HCT116 (cell line): ENCODE measurements at regions not wholly inside any gene's neighbourhood (a gene's known extent, or its start where the extent isn't known, plus 50 kb on each side); places are given as distances from the start of the nearest gene placed in this dataset.
A peak's percentile ranks its signal among the peaks of the same experiment; 100 is the strongest.

ENCODE experiments used
- ATAC-seq: fragments of 200-7000 bp; cut with Tn5 transposase; 2 replicates; pipeline ENCODE4 v1.9.1; 2020; ENCODE audit warnings: mild to moderate bottlenecking, moderate library complexity
- BruUV-seq: library from RNA; stranded (reverse); fragments of 400-500 nt; replicated peaks from 2 replicates; lab custom pipeline; 2021; lab: Mats Ljungman, UMichigan
- CTCF ChIA-PET: fragments of 300-600 bp; sonication (Branson Sonifier 250); formaldehyde crosslinking; loops from one replicate; lab custom pipeline; 2021; ENCODE audit warnings: antibody characterized with exemption; lab: Charles Lee
- POLR2A ChIA-PET: fragments of 300-600, 350-600 bp; sonication (Branson Sonifier 250); formaldehyde crosslinking; loops from one replicate; lab custom pipeline; 2021; ENCODE audit warnings: antibody characterized with exemption; lab: Charles Lee
- RAD21 ChIA-PET, 2 experiments: fragments of 300-600 bp; sonication (Branson Sonifier 250); formaldehyde crosslinking; loops; one replicate each; lab custom pipeline; 2023; ENCODE audit warnings: low total read pairs in 2 of 2; ENCODE audit not compliant: uncharacterized antibody in 2 of 2, unreplicated experiment in 2 of 2, low non-redundant PET in 1 of 2; lab: Charles Lee
- DNase-seq: peaks from one replicate; pipeline ENCODE4 v3.0.0-alpha.2; 2010; ENCODE audit warnings: low read depth, low spot score
- H2AFZ ChIP-seq: fragments of 200-600 bp; shearing (Covaris generic), sonication (generic); 2 replicates; pipeline ENCODE4 v1.6.1; 2017; ENCODE audit warnings: low read depth, mixed run types, mixed read lengths, antibody characterized with exemption, low read length; ENCODE audit not compliant: poor library complexity, severe bottlenecking
- H3K27ac ChIP-seq: 2 replicates; pipeline ENCODE4 v1.5.1; 2012; ENCODE audit warnings: low read depth, low read length
- H3K27me3 ChIP-seq: fragments of 200-600 bp; sonication (generic); 2 replicates; pipeline ENCODE4 v1.6.1; 2016; ENCODE audit warnings: mixed run types, low read length, mixed read lengths; ENCODE audit not compliant: insufficient read depth
- H3K36me3 ChIP-seq, 2 experiments: fragments of 200-500 bp in 1 of 2; fragments of 200-600 bp in 1 of 2; sonication (Bioruptor generic) in 1 of 2; sonication (generic) in 1 of 2; 2 replicates each; pipeline versions ENCODE4 v1.5.1 to v1.6.1; 2014 to 2016; ENCODE audit warnings: low read length in 2 of 2, inconsistent platforms in 1 of 2, mixed read lengths in 1 of 2, mixed run types in 1 of 2; ENCODE audit not compliant: insufficient read depth in 2 of 2, control insufficient read depth in 1 of 2
- H3K4me1 ChIP-seq, 2 experiments: fragments of 200-600 bp in 1 of 2; sonication (generic) in 1 of 2; 2 replicates each; pipeline versions ENCODE4 v1.5.1 to v1.6.1; 2012 to 2017; ENCODE audit warnings: low read length in 2 of 2, inconsistent platforms in 1 of 2, mild to moderate bottlenecking in 1 of 2, mixed read lengths in 1 of 2, mixed run types in 1 of 2, moderate library complexity in 1 of 2; ENCODE audit not compliant: insufficient read depth in 2 of 2, control insufficient read depth in 1 of 2
- H3K4me2 ChIP-seq: fragments of 200-600 bp; sonication (generic); 2 replicates; pipeline ENCODE4 v1.6.1; 2017; ENCODE audit warnings: mixed run types, low read length, mixed read lengths
- H3K4me3 ChIP-seq, 2 experiments: fragments of 200-600 bp in 1 of 2; sonication (generic) in 1 of 2; replicated peaks in 1 of 2; 2 replicates each; pipeline ENCODE4 v1.5.1; 2011 to 2016; ENCODE audit warnings: low read length in 2 of 2, control low read depth in 1 of 2, low read depth in 1 of 2, mild to moderate bottlenecking in 1 of 2, mixed read lengths in 1 of 2, mixed run types in 1 of 2
- H3K79me2 ChIP-seq: fragments of 200-600 bp; sonication (generic); 2 replicates; pipeline ENCODE4 v1.6.1; 2017; ENCODE audit warnings: mild to moderate bottlenecking, mixed run types, low read length, moderate library complexity, mixed read lengths; ENCODE audit not compliant: insufficient read depth
- H3K9ac ChIP-seq: fragments of 200-600 bp; sonication (generic); 2 replicates; pipeline ENCODE4 v1.6.1; 2016; ENCODE audit warnings: low read length, mixed read lengths
- H3K9me2 ChIP-seq: fragments of 200-600 bp; sonication (generic), shearing (Covaris generic); 2 replicates; pipeline ENCODE4 v1.6.1; 2017; ENCODE audit warnings: mixed run types, mild to moderate bottlenecking, moderate library complexity; ENCODE audit not compliant: insufficient read depth
- H3K9me3 ChIP-seq, 2 experiments: fragments of 200-500 bp in 1 of 2; fragments of 200-600 bp in 1 of 2; sonication (Bioruptor generic) in 1 of 2; sonication (generic) in 1 of 2; 2 replicates each; pipeline ENCODE4 v1.6.1; 2014 to 2017; ENCODE audit warnings: low read length in 2 of 2, mixed read lengths in 2 of 2, inconsistent platforms in 1 of 2, low read depth in 1 of 2, mild to moderate bottlenecking in 1 of 2, mixed run types in 1 of 2, moderate library complexity in 1 of 2; ENCODE audit not compliant: control insufficient read depth in 1 of 2, insufficient read depth in 1 of 2
- H4K20me1 ChIP-seq: fragments of 200-600 bp; sonication (generic), shearing (Covaris generic); 2 replicates; pipeline ENCODE4 v1.6.1; 2017; ENCODE audit warnings: mixed run types, mild to moderate bottlenecking, moderate library complexity; ENCODE audit not compliant: insufficient read depth
- CBX3 ChIP-seq: IDR thresholded peaks from 2 replicates; pipeline ENCODE4 v1.6.1; 2012; ENCODE audit warnings: low read depth
- EGR1 ChIP-seq: IDR thresholded peaks from 2 replicates; pipeline ENCODE4 v1.6.1; 2012; ENCODE audit warnings: low read depth
- ELF1 ChIP-seq: IDR thresholded peaks from 2 replicates; pipeline ENCODE4 v1.6.1; 2012; ENCODE audit warnings: low read depth, borderline replicate concordance
- EZH2 ChIP-seq: fragments of 200-600 bp; sonication (generic); IDR thresholded peaks from 2 replicates; pipeline ENCODE4 v1.6.1; 2017; ENCODE audit warnings: antibody characterized with exemption, mixed run types
- EZH2phosphoT487 ChIP-seq: fragments of 200-600 bp; IDR thresholded peaks from 2 replicates; pipeline ENCODE4 v1.6.1; 2018; ENCODE audit warnings: antibody characterized with exemption, borderline replicate concordance
- POLR2AphosphoS5 ChIP-seq: IDR thresholded peaks from 2 replicates; pipeline ENCODE4 v1.6.1; 2011; ENCODE audit warnings: mild to moderate bottlenecking, low read depth, low read length, moderate library complexity
- RAD21 ChIP-seq: IDR thresholded peaks from 2 replicates; pipeline ENCODE4 v1.6.1; 2012; ENCODE audit warnings: low read depth, mild to moderate bottlenecking
- REST ChIP-seq: IDR thresholded peaks from 2 replicates; pipeline ENCODE4 v1.6.1; 2012; ENCODE audit warnings: low read depth
- SIN3A ChIP-seq: IDR thresholded peaks from 2 replicates; pipeline ENCODE4 v1.6.1; 2012; ENCODE audit warnings: low read depth
- TCF7L2 ChIP-seq: IDR thresholded peaks from 2 replicates; pipeline ENCODE4 v1.7.0; 2011; ENCODE audit warnings: borderline replicate concordance, inconsistent platforms; ENCODE audit not compliant: insufficient read depth, insufficient read length; ENCODE audit errors: extremely low read depth
- ZNF274 ChIP-seq: fragments of 200-500 bp; sonication (Bioruptor generic); IDR thresholded peaks from 2 replicates; pipeline ENCODE4 v1.6.1; 2014; ENCODE audit warnings: mild to moderate bottlenecking, low read depth, low read length, inconsistent platforms
- intact Hi-C: fragments of 100-400 bp; cut with micrococcal nuclease; formaldehyde crosslinking; loops from 2 replicates; pipeline ENCODE4 v1.10.0; 2022
- TF ChIP-seq, protein P1 (sequence below): IDR thresholded peaks from 2 replicates; pipeline ENCODE4 v1.6.1; 2012
- TF ChIP-seq, protein P2 (sequence below): IDR thresholded peaks from 2 replicates; pipeline ENCODE4 v1.6.1; 2011; ENCODE audit warnings: mild to moderate bottlenecking, low read length, moderate library complexity; ENCODE audit not compliant: insufficient replicate concordance; ENCODE audit errors: extremely low read depth

DNA sequence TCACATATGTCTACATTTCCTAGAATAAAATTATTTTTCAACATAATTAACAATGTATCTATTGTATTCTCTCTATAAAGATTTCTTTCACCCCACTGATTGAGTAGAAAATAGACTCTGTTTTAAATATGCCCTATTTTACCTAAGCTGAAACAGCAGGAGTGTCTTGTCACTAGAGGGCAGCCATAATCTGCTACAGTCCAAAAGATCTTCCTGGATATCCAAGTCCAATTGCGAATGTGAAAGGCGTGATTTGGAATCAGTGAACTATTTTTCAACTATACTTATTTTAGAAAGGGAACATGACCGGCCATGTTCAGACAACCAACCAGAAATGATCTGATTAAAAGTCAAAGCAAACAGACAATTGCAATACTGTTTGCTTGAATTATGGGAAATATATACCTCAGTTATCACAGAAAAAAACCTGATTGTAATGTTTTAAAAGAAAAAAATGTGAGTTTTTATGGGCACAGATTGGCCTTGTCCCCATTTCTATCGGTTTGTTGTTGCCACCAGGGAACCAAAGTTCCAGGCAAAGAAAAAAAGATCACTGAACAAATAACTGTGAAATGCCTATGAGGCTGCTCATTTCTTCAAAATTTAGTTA is 1211.0 kb upstream of the ADGRL4 start (continued):
- TF ChIP-seq REST (no peak), ZNF274 (no peak), CBX3 (no peak), RAD21 (peak; percentile 69), EZH2 (no peak), SIN3A (no peak), TCF7L2 (no peak), EGR1 (no peak), ELF1 (no peak)

GRCh38 chr1:80214888-80215540 is 1208.5 kb upstream of the ADGRL4 start:
- TF ChIP-seq EZH2phosphoT487 (no peak), ELF1 (no peak), RAD21 (no peak), SIN3A (no peak), REST (no peak), POLR2AphosphoS5 (no peak)
- TF ChIP-seq, protein P1, sequence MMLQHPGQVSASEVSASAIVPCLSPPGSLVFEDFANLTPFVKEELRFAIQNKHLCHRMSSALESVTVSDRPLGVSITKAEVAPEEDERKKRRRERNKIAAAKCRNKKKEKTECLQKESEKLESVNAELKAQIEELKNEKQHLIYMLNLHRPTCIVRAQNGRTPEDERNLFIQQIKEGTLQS = no peak
- TF ChIP-seq, protein P2, sequence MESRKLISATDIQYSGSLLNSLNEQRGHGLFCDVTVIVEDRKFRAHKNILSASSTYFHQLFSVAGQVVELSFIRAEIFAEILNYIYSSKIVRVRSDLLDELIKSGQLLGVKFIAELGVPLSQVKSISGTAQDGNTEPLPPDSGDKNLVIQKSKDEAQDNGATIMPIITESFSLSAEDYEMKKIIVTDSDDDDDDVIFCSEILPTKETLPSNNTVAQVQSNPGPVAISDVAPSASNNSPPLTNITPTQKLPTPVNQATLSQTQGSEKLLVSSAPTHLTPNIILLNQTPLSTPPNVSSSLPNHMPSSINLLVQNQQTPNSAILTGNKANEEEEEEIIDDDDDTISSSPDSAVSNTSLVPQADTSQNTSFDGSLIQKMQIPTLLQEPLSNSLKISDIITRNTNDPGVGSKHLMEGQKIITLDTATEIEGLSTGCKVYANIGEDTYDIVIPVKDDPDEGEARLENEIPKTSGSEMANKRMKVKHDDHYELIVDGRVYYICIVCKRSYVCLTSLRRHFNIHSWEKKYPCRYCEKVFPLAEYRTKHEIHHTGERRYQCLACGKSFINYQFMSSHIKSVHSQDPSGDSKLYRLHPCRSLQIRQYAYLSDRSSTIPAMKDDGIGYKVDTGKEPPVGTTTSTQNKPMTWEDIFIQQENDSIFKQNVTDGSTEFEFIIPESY = no peak
- BruUV-seq = no TSS peak
- Histone ChIP-seq H2AFZ (no peak overlapping the region), H3K27ac (no peak overlapping the region), H4K20me1 (no peaks in the 10 kb centered on the region), H3K4me1 (no peaks in the 10 kb centered on the region), H3K36me3 (no peaks in the 10 kb centered on the region), H3K4me2 (no peak overlapping the region), H3K79me2 (no peaks in the 10 kb centered on the region), H3K27me3 (no peaks in the 10 kb centered on the region), H3K4me3 (no peak overlapping the region), H3K9me2 (no peaks in the 10 kb centered on the region), H3K9me3 (no peaks in the 10 kb centered on the region), H3K9ac (no peak overlapping the region)
- ChIA-PET RAD21 (no interaction called here), CTCF (no interaction called here), POLR2A (no interaction called here)
- intact Hi-C loops = loop anchor here (5.0 kb wide), 2 partner anchors 718 to 1378 kb away; no protein-coding TSS in a partner anchor
- DNase-seq (no peak), ATAC-seq (no peak)
